Pulmonary artery endothelial cell (primary cell): ENCODE measurements at regions not wholly inside any gene's neighbourhood (a gene's known extent, or its start where the extent isn't known, plus 50 kb on each side); places are given as distances from the start of the nearest gene placed in this dataset.

ENCODE experiments used
- DNase-seq: peaks from one replicate; pipeline ENCODE4 v3.0.0-alpha.2; 2011; ENCODE audit warnings: low read depth, low spot score

DNA sequence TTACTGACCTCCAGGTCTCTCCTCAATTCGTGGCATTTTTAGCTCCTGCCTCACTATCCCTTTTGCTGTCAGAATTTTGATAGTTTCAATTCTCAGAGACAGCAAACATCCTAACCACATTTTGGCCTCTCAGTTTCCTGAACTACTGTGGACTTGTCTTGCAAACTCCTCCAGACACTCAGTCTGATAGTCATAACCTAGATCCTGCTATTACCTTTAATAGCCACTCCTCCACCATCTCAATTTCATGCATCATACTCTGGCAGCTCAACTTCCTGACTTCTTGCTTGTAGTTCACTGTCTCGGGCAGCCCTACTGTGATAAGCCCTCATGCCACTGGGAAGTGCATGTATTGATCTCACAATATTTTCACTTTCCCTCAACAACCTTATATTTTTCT, 481.8 kb upstream of the CDH18 start:
- DNase-seq: no peak

DNA sequence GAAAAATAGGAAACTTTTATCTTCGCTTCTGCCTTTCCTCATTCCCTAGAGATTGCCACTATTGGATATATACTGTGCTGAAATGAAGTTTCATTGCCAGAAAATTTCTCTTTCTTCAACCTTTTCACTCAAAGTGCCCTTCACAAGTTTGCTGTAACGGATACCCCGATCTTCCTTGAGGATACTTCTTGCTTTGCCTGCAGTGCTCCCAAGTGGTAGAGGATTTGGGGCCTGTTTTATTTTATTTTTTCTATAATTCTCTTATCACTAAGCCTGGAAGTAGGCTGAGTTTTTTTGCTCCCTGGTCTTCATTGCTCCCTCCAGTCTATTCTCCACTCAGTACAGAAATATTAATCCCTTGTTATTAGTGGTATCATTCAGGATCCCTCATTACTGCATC, 481.4 kb upstream of the CDH18 start:
- no peak for DNase-seq

DNA sequence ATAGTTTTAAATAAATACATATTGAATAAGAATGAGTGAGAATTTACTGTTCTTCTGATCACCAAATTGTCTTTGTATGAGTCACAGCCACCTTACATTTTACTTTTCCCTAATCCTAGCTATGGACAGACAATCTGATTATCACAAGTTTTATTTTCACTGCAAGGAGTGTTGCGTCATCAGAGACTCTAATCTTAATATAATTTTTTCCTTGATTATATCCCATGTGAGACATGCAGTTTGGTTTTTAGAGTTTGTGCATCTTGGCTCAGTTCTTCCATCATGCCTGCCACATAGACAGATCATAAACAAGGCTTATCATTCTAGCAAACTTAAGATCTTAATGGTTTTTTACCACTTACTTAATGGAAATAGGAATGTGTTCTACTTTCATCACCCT, 478.5 kb upstream of the CDH18 start:
- DNase-seq: no peak

DNA sequence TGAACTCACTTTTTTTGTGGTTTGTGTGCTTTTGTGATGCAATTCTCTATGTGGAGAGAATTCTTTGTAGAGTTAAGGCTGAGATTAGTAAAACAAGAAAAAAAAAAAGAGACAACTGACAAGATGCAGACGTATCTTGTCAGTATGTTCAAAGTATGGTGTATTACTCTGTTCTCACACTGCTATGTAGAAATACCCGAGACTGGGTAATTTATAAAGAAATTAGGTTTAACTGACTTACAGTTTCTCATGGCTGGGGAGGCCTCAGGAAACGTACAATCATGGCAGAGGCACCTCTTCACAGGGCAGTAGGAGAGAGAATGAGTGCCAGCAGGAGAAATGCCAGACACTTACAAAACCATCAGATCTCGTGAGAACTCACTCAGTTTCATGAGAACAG, 475.2 kb upstream of the CDH18 start:
- no peak for DNase-seq

DNA sequence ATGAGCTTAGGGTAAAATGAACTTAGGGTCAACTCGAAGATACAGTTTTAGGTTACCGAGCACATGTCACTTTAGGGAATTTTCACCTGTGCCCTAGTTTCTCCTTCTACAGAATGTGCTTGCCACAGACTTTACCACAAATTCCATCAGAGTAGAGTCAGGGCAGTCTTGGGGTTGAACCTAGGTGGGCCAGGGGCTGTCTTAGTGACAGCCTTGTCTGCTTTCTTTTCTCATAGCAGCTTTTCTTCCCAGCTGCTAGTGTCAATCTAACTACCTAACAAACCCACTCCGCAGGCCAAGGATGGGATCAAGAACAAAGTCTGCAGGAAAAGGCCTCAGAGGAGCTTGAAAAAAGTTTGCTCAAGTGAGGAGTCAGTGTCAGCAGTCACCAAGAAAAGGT, 458.1 kb upstream of the CDH18 start:
- no peak for DNase-seq

DNA sequence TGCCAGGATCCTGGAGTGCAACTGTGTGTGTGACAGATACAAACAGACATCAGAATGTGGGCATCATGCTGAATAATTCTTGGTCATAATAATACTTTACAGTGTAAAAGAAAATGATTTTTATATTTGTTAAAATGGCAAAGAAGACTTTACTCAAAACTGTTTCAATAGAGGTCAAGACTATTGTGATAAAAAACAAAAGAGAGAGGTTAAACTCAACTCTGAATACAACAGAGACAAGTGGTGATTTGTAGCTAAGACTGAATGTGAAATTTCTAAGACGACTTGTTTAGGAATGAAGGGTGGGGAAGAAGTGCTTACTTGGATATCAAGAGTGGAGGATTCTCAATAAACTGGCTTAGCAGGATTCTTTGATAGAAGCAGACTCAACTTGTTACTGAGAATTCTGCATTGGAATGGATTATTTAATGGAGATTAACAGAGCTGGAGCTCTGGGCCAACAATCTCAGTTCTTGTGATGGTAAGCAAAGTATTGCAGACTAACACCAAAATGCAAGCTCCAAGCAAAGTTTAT, 457.4 kb upstream of the CDH18 start:
- DNase-seq: no peak

DNA sequence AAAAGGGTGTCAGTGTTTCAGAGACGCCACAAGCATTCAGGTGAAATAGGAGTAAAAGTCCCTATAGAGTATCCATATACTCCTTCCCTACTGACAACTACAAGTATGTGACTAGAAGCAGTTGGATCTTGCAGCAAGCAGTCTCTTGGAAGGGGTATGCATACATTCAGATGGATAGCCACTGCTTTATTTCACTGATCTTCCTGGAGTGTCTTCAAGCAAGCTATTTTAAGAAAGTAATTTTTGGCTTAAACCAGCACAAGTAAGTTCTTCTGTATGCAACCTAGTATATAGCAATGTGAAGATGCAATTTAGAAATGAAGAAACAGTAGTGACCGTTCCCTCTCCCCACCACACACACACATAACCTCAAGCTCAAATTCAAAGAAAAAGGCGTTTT, 446.8 kb upstream of the CDH18 start:
- DNase-seq: no peak

DNA sequence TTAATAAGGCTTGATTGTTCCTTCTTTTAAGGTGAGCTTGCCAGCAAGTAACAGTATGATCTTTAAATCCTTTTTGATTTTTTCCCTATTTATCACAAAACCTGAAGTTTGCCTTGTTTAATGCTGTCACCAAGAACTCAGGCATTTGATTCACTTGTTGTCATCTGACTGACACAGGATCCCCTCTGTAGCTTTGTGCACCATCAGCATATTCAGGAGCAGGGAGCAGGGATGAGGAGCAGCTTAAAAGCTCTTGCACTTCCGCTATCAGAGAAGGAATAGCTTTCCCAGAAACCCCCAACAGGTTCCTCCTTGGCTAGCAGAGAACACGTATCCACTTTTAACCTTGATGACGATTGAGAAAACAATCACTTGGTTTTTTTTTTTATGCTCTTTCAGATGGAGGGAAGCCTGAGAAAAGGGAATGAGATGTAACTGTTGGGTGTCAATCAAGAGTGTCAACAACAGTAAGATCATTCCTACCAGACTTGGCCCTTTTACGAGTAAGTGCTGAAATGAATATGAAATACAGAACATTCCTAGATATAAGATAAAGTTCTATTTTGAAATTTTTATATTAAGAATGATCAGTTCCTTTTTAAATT, 433.1 kb upstream of the CDH18 start:
- no peak for DNase-seq
